Keratinocyte (primary cell): ENCODE measurements at regions not wholly inside any gene's neighbourhood (a gene's known extent, or its start where the extent isn't known, plus 50 kb on each side); places are given as distances from the start of the nearest gene placed in this dataset.

Experiments
- DNase-seq: peaks from one replicate; pipeline ENCODE4 v3.0.0-alpha.2; 2011; ENCODE audit warnings: low read depth, missing footprints, low spot score
- FAIRE-seq: peaks from 2 replicates; lab custom pipeline; 2011; peaks lifted over from hg19 to GRCh38; lab: Jason Lieb, UNC
- H2AFZ ChIP-seq: 2 replicates; pipeline ENCODE4 v1.6.0; 2012; ENCODE audit warnings: low read length, control low read depth, inconsistent platforms; ENCODE audit not compliant: control insufficient read depth
- H3K27ac ChIP-seq: 2 replicates; pipeline ENCODE4 v1.5.1; 2011; ENCODE audit warnings: low read length; ENCODE audit not compliant: control insufficient read depth, insufficient read depth
- H3K27me3 ChIP-seq: 3 replicates; pipeline ENCODE4 v1.6.0; 2011; ENCODE audit warnings: low read length; ENCODE audit not compliant: control insufficient read depth, insufficient read depth; ENCODE audit errors: extremely low read depth
- H3K36me3 ChIP-seq, 2 experiments: 2 replicates in 1 of 2; 3 replicates in 1 of 2; pipeline ENCODE4 v1.5.1; 2011; ENCODE audit warnings: low read length in 2 of 2, mild to moderate bottlenecking in 1 of 2; ENCODE audit not compliant: control insufficient read depth in 2 of 2, insufficient read depth in 2 of 2; ENCODE audit errors: extremely low read depth in 1 of 2
- H3K4me1 ChIP-seq: 3 replicates; pipeline ENCODE4 v1.5.1; 2011; ENCODE audit warnings: low read length; ENCODE audit not compliant: control insufficient read depth, insufficient read depth; ENCODE audit errors: extremely low read depth
- H3K4me2 ChIP-seq: 3 replicates; pipeline ENCODE4 v1.6.0; 2011; ENCODE audit warnings: low read depth, low read length; ENCODE audit not compliant: control insufficient read depth, insufficient read depth; ENCODE audit errors: extremely low read depth
- H3K4me3 ChIP-seq, 3 experiments: fragments of 200-600 bp in 1 of 3; sonication (generic) in 1 of 3; 2 replicates in 2 of 3; 3 replicates in 1 of 3; pipeline ENCODE4 v1.5.1; 2011 to 2016; ENCODE audit warnings: low read length in 3 of 3, mild to moderate bottlenecking in 3 of 3, control low read depth in 2 of 3, inconsistent platforms in 1 of 3, low read depth in 1 of 3, mixed read lengths in 1 of 3, mixed run types in 1 of 3, moderate library complexity in 1 of 3; ENCODE audit not compliant: control insufficient read depth in 2 of 3, insufficient read depth in 2 of 3; ENCODE audit errors: extremely low read depth in 1 of 3
- H3K79me2 ChIP-seq: 2 replicates; pipeline ENCODE4 v1.6.0; 2012; ENCODE audit warnings: low read length; ENCODE audit not compliant: control insufficient read depth, insufficient read depth
- H3K9ac ChIP-seq: 3 replicates; pipeline ENCODE4 v1.6.0; 2011; ENCODE audit warnings: low read length; ENCODE audit not compliant: control insufficient read depth, insufficient read depth; ENCODE audit errors: extremely low read depth
- H3K9me1 ChIP-seq: 3 replicates; pipeline ENCODE4 v1.6.0; 2011; ENCODE audit warnings: low read length; ENCODE audit not compliant: control insufficient read depth, insufficient read depth; ENCODE audit errors: extremely low read depth
- H3K9me3 ChIP-seq: 2 replicates; pipeline ENCODE4 v1.5.1; 2012; ENCODE audit warnings: low read depth, low read length; ENCODE audit not compliant: control insufficient read depth
- H4K20me1 ChIP-seq: 3 replicates; pipeline ENCODE4 v1.6.0; 2011; ENCODE audit warnings: low read length; ENCODE audit not compliant: control insufficient read depth, insufficient read depth; ENCODE audit errors: extremely low read depth
- CTCF ChIP-seq, 3 experiments: IDR thresholded peaks in 1 of 3; conservative IDR thresholded peaks in 1 of 3; optimal IDR thresholded peaks in 1 of 3; 2 replicates in 2 of 3; 3 replicates in 1 of 3; pipeline versions ENCODE3 to v1.5.1; 2011; ENCODE audit warnings: low read length in 3 of 3, mild to moderate bottlenecking in 3 of 3, moderate library complexity in 2 of 3, control low read depth in 1 of 3, inconsistent platforms in 1 of 3; ENCODE audit not compliant: insufficient read depth in 2 of 3; ENCODE audit errors: extremely low read depth in 1 of 3
- EZH2 ChIP-seq: IDR thresholded peaks from one replicate; pipeline ENCODE4 v1.6.1; 2012; ENCODE audit warnings: inconsistent platforms, mild to moderate bottlenecking, low read length, moderate library complexity
- dilution Hi-C: fragments of 300-500 bp; cut with MboI; formaldehyde crosslinking; loops from one replicate; pipeline ENCODE4 v1.7.0; 2020; ENCODE audit warnings: low sequenced_read_pairs; ENCODE audit not compliant: extremely low pct_ligation_motif_present

GRCh38 chr12:20053782-20054181 is 314.6 kb upstream of the PDE3A start:
- Histone ChIP-seq H3K4me3 (no peak overlapping the region), H3K9ac (no peak overlapping the region), H3K36me3 (no peaks in the 10 kb centered on the region), H2AFZ (no peak overlapping the region), H3K4me2 (no peak overlapping the region), H3K27ac (no peak overlapping the region), H4K20me1 (no peaks in the 10 kb centered on the region), H3K27me3 (no peaks in the 10 kb centered on the region), H3K9me1 (no peaks in the 10 kb centered on the region), H3K4me1 (no peaks in the 10 kb centered on the region), H3K79me2 (no peaks in the 10 kb centered on the region), H3K9me3 (no peaks in the 10 kb centered on the region)
- FAIRE-seq = no peak
- no peak for TF ChIP-seq CTCF (optimal IDR thresholded peaks at IDR 0.05 in 1 of 3, IDR thresholded peaks at IDR 0.05 in 1 of 3, conservative IDR thresholded peaks at IDR 0.05 in 1 of 3; ENCODE audit: extremely low read depth in 1 of 3, insufficient read depth in 2 of 3, low read length in 3 of 3)
- no peak for TF ChIP-seq EZH2
- dilution Hi-C loops = no loop called here
- no peak for DNase-seq

- no peak overlapping the region for H3K27ac ChIP-seq
- dilution Hi-C loops = no loop called here
- H3K27me3 ChIP-seq = no peaks in the 10 kb centered on the region
- H4K20me1 ChIP-seq = no peaks in the 10 kb centered on the region
- H3K9me3 ChIP-seq = no peaks in the 10 kb centered on the region
- no peak overlapping the region for H3K9ac ChIP-seq
- no peaks in the 10 kb centered on the region for H3K4me1 ChIP-seq
- no peaks in the 10 kb centered on the region for H3K9me1 ChIP-seq
- TF ChIP-seq EZH2 (no peak), CTCF (optimal IDR thresholded peaks at IDR 0.05 in 1 of 3, IDR thresholded peaks at IDR 0.05 in 1 of 3, conservative IDR thresholded peaks at IDR 0.05 in 1 of 3; ENCODE audit: extremely low read depth in 1 of 3, insufficient read depth in 2 of 3, low read length in 3 of 3) (no peak)
- DNase-seq (no peak), FAIRE-seq (no peak)
- no peaks in the 10 kb centered on the region for H3K79me2 ChIP-seq
- no peak overlapping the region for H3K4me3 ChIP-seq
- no peak overlapping the region for H3K4me2 ChIP-seq
- H3K36me3 ChIP-seq = no peaks in the 10 kb centered on the region
- no peak overlapping the region for H2AFZ ChIP-seq
Observed at GRCh38 chr12:20055856-20056255, 312.5 kb upstream of the PDE3A start.
